ENCODE measurements at regions not wholly inside any gene's neighbourhood (a gene's known extent, or its start where the extent isn't known, plus 50 kb on each side); places are given as distances from the start of the nearest gene placed in this dataset.

DNA sequence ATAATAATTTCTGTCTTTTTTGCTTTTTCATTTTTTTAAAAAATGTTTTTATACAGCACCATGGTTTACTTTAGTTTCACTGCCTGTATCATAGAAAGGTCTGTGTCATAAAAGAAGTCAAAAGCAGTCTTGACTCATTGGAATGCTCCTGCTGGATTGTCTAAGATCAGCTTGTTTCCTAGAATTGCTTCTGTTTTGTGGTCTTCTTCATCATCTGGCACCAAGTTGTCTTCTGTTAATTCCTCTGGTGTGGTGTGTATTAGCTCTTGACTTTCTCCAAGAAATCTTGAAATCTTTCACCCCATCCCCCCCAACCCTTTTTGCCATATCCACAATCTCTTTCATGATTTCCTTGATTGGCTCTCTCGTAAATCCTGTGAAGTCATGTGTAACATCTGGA, 250.3 kb upstream of the CXCL12 start:
- TF ChIP-seq CTCF (IDR thresholded peaks at IDR 0.05; ENCODE audit: low read depth, low read length, poor library complexity, severe bottlenecking) (no peak), EZH2phosphoT487 (IDR thresholded peaks at IDR 0.05; ENCODE audit: borderline replicate concordance, low read length) (no peak)

All from DOHH2 (cell line).